ENCODE measurements at regions not wholly inside any gene's neighbourhood (a gene's known extent, or its start where the extent isn't known, plus 50 kb on each side); places are given as distances from the start of the nearest gene placed in this dataset.
"Not testable (repeated sequence)": the region's sequence is repeated elsewhere in the genome, so short reads cannot be mapped to it uniquely, and the experiment has no call there.

DNA sequence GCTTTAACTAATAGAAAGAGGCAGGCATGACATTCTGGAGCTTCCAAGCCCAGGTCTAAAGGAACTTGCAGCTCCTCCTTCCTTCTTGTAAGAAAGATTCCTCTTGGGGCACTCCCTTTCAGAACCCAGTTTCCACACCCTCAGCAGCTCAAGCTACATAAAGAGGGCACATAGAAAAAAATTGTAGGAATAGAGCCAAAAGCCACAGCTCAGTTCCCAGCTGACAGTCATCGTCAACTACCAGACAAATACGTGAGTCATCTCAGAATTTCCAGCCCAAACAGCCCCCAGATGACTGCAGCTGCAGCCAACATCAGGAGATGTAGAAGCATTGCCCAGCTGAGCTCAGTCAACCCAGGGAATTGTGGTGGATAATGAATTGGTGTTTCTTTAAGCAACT is 349.8 kb upstream of the ARID1B start:
- Histone ChIP-seq H3K9me3 (ENCODE audit: low read depth) (no peaks in the 10 kb centered on the region), H3K9ac (no peak overlapping the region), H3K27me3 (replicated peaks; ENCODE audit: insufficient read depth) (no peaks in the 10 kb centered on the region), H3K79me2 (ENCODE audit: insufficient read depth) (no peaks in the 10 kb centered on the region), H4K20me1 (ENCODE audit: insufficient read depth) (no peaks in the 10 kb centered on the region), H2AFZ (no peak overlapping the region), H3K4me2 (ENCODE audit: unreplicated experiment) (no peak overlapping the region), H3K4me1 (ENCODE audit: insufficient read depth) (no peaks in the 10 kb centered on the region), H3K27ac (no peak overlapping the region), H3K9me2 (ENCODE audit: insufficient read depth) (no peaks in the 10 kb centered on the region), H3K4me3 (no peak overlapping the region), H3F3A (ENCODE audit: insufficient read depth) (no peaks in the 10 kb centered on the region), H3K36me3 (ENCODE audit: low read depth) (no peaks in the 10 kb centered on the region)
- in situ Hi-C loops (cut with MboI): no loop called here
- DNase-seq: peak; percentile 46
- no peak for TF ChIP-seq EZH2phosphoT487 (IDR thresholded peaks at IDR 0.05; ENCODE audit: insufficient read depth, low read depth)
- no peak for TF ChIP-seq EZH2 (IDR thresholded peaks at IDR 0.05; ENCODE audit: insufficient read depth, poor library complexity, severe bottlenecking)
- 0% methylated on average over 2 of the region's 2 CpGs for WGBS, 2 experiments (ENCODE audit: low coverage in 1 of 2, low lambda C conversion rate in 2 of 2, missing lambda C conversion rate in 2 of 2)

DNA sequence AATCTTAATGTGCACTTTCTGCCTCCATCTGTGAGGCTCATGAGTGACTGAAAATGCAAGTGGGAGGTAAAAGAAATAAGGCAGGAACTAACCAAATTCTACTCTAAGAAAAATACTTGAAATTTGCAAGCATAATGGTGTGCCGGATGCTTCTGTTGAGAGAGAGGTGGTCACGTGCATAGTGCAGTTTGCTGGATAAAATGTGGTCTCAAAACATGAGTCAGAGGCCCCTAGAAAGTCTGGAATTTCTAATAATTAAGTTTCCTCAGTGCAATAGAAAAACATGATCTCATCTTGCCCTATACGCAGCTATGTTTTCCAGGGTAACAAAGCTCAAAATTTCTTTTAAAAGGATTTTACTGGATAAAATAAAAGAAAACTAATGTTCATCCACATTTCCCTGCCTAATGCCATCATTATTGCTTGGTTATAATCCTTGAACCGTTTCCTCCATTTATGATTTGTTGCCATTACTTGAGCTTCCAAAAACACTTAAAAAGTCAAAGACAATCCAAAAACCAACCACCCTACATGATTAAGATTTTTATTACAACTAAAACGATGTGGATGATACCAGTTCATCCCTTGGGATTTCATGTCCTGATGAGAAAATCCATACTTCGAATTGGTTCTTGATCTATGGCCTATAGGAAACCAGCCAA is 351.7 kb upstream of the ARID1B start:
- TF ChIP-seq EZH2 (IDR thresholded peaks at IDR 0.05; ENCODE audit: insufficient read depth, poor library complexity, severe bottlenecking) (no peak), EZH2phosphoT487 (IDR thresholded peaks at IDR 0.05; ENCODE audit: insufficient read depth, low read depth) (no peak)
- Histone ChIP-seq H3K9me3 (ENCODE audit: low read depth) (no peaks in the 10 kb centered on the region), H3K4me3 (no peak overlapping the region), H3K4me1 (ENCODE audit: insufficient read depth) (no peaks in the 10 kb centered on the region), H3K27me3 (replicated peaks; ENCODE audit: insufficient read depth) (no peaks in the 10 kb centered on the region), H3K79me2 (ENCODE audit: insufficient read depth) (no peaks in the 10 kb centered on the region), H3K4me2 (ENCODE audit: unreplicated experiment) (no peak overlapping the region), H3K36me3 (ENCODE audit: low read depth) (no peaks in the 10 kb centered on the region), H3K9me2 (ENCODE audit: insufficient read depth) (no peaks in the 10 kb centered on the region), H4K20me1 (ENCODE audit: insufficient read depth) (no peaks in the 10 kb centered on the region), H3F3A (ENCODE audit: insufficient read depth) (no peaks in the 10 kb centered on the region), H2AFZ (no peak overlapping the region), H3K9ac (no peak overlapping the region), H3K27ac (no peak overlapping the region)
- DNase-seq: peak; percentile 51
- 2 to 6% methylated on average over 6 of the region's 6 CpGs for WGBS, 2 experiments (ENCODE audit: low coverage in 1 of 2, low lambda C conversion rate in 2 of 2, missing lambda C conversion rate in 2 of 2)
- in situ Hi-C loops (cut with MboI): no loop called here

DNA sequence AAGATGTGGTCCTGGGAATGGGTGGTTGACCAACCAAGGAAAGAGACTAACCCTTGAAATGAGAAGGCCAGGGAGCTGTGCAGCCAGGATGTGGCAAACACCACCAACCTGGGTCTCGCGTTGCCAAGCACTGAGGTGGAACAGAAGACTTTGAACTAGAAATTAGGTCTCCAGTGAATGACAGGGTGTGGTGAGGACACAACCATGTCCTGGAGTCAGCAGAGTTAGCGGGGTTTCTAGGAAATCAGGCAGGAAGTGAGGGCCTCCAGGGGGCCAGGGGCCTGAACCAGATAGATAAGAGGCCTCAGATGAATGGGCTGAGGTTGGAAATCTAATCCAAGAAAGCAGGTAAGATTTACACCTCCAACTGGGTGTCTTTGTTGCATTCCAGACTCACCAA is 353.3 kb upstream of the ARID1B start:
- DNase-seq: no peak
- Histone ChIP-seq H3K4me1 (ENCODE audit: insufficient read depth) (no peaks in the 10 kb centered on the region), H3K4me3 (no peak overlapping the region), H4K20me1 (ENCODE audit: insufficient read depth) (no peaks in the 10 kb centered on the region), H3K36me3 (ENCODE audit: low read depth) (no peaks in the 10 kb centered on the region), H3K27me3 (replicated peaks; ENCODE audit: insufficient read depth) (no peaks in the 10 kb centered on the region), H3K79me2 (ENCODE audit: insufficient read depth) (no peaks in the 10 kb centered on the region), H3K9me3 (ENCODE audit: low read depth) (no peaks in the 10 kb centered on the region), H3K4me2 (ENCODE audit: unreplicated experiment) (no peak overlapping the region), H3K9ac (no peak overlapping the region), H3K9me2 (ENCODE audit: insufficient read depth) (no peaks in the 10 kb centered on the region), H3K27ac (no peak overlapping the region), H3F3A (ENCODE audit: insufficient read depth) (no peaks in the 10 kb centered on the region), H2AFZ (no peak overlapping the region)
- in situ Hi-C loops (cut with MboI): no loop called here
- TF ChIP-seq EZH2 (IDR thresholded peaks at IDR 0.05; ENCODE audit: insufficient read depth, poor library complexity, severe bottlenecking): no peak
- TF ChIP-seq EZH2phosphoT487 (IDR thresholded peaks at IDR 0.05; ENCODE audit: insufficient read depth, low read depth): no peak
- WGBS, 2 experiments (ENCODE audit: low coverage in 1 of 2, low lambda C conversion rate in 2 of 2, missing lambda C conversion rate in 2 of 2): 79 to 80% methylated on average over 3 of the region's 3 CpGs

DNA sequence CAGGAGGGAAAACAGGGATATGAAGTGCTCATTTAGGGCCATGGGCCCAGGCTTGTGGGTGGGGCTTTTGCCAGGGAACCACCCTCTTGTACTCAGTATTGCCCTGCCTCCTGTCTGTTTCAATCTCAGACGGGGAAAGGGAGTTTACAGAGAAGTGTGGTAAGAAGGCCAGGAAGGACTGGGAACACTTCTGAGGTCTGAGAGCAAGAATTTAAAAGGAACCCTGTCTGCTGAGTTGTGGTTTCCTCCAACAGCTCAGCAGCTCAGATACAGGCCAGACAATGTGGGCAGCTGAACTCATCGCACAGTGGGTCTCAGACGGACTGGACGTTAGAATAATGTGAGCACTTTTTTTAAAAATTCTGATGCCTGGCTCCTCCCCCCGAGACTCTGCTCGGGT is 354.1 kb upstream of the ARID1B start:
- no peak for DNase-seq
- Histone ChIP-seq H3K4me1 (ENCODE audit: insufficient read depth) (no peaks in the 10 kb centered on the region), H3K4me3 (no peak overlapping the region), H4K20me1 (ENCODE audit: insufficient read depth) (no peaks in the 10 kb centered on the region), H3K27ac (no peak overlapping the region), H3K9ac (no peak overlapping the region), H3K36me3 (ENCODE audit: low read depth) (no peaks in the 10 kb centered on the region), H2AFZ (no peak overlapping the region), H3K9me3 (ENCODE audit: low read depth) (no peaks in the 10 kb centered on the region), H3K79me2 (ENCODE audit: insufficient read depth) (no peaks in the 10 kb centered on the region), H3K27me3 (replicated peaks; ENCODE audit: insufficient read depth) (no peaks in the 10 kb centered on the region), H3K9me2 (ENCODE audit: insufficient read depth) (no peaks in the 10 kb centered on the region), H3K4me2 (ENCODE audit: unreplicated experiment) (no peak overlapping the region), H3F3A (ENCODE audit: insufficient read depth) (no peaks in the 10 kb centered on the region)
- WGBS, 2 experiments (ENCODE audit: low coverage in 1 of 2, low lambda C conversion rate in 2 of 2, missing lambda C conversion rate in 2 of 2): 61 to 62% methylated on average over 6 of the region's 6 CpGs
- in situ Hi-C loops (cut with MboI): no loop called here
- TF ChIP-seq EZH2phosphoT487 (IDR thresholded peaks at IDR 0.05; ENCODE audit: insufficient read depth, low read depth) (no peak), EZH2 (IDR thresholded peaks at IDR 0.05; ENCODE audit: insufficient read depth, poor library complexity, severe bottlenecking) (no peak)

DNA sequence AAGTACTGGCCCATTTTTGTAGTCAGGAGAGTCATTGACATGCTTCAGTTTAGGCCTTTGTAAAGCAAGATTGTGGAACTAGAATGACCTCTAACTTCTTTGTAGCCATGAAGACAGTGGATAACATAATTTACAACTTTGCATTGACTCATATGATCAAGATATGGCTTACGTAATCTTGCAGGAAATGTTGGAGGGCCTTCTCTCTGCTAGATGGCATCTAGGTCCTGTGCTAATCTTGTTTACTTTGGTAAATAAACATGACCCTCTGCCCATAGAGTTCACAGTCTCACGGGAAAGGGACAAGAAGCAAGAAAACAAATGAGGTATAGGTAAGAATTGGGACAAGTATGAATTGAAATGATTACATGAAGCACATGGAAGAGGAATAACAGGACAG is 355.2 kb upstream of the ARID1B start:
- Histone ChIP-seq H3K27ac (no peak overlapping the region), H3K9ac (no peak overlapping the region), H3K9me2 (ENCODE audit: insufficient read depth) (no peaks in the 10 kb centered on the region), H2AFZ (no peak overlapping the region), H4K20me1 (ENCODE audit: insufficient read depth) (no peaks in the 10 kb centered on the region), H3K79me2 (ENCODE audit: insufficient read depth) (no peaks in the 10 kb centered on the region), H3K4me2 (ENCODE audit: unreplicated experiment) (no peak overlapping the region), H3K27me3 (replicated peaks; ENCODE audit: insufficient read depth) (no peaks in the 10 kb centered on the region), H3K9me3 (ENCODE audit: low read depth) (no peaks in the 10 kb centered on the region), H3K4me1 (ENCODE audit: insufficient read depth) (no peaks in the 10 kb centered on the region), H3K4me3 (no peak overlapping the region), H3F3A (ENCODE audit: insufficient read depth) (no peaks in the 10 kb centered on the region), H3K36me3 (ENCODE audit: low read depth) (no peaks in the 10 kb centered on the region)
- 77 to 83% methylated on average over 2 of the region's 2 CpGs for WGBS, 2 experiments (ENCODE audit: low coverage in 1 of 2, low lambda C conversion rate in 2 of 2, missing lambda C conversion rate in 2 of 2)
- in situ Hi-C loops (cut with MboI): no loop called here
- no peak for TF ChIP-seq EZH2phosphoT487 (IDR thresholded peaks at IDR 0.05; ENCODE audit: insufficient read depth, low read depth)
- no peak for TF ChIP-seq EZH2 (IDR thresholded peaks at IDR 0.05; ENCODE audit: insufficient read depth, poor library complexity, severe bottlenecking)
- no peak for DNase-seq

DNA sequence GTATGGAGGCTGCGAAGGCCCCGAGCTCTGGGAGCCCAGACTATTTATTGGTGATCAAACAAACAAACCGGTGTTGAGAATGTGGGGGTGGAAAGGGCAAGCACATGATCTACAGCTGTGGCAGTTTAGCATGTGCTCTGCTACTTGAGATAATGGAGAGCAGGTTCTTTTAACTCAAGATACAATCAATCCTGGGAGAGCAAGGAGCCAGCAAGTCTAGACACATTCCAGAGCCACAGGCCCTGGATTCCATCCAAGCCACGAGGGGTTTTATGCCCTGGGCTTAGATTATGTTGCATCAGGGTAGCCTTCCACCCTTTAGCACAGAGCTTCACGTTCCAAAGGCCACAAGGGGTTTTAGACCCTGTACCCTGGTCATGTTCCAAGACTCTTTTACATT is 355.9 kb upstream of the ARID1B start:
- DNase-seq; H3F3A ChIP-seq (ENCODE audit: insufficient read depth); H2AFZ ChIP-seq; H3K79me2 ChIP-seq (ENCODE audit: insufficient read depth); in situ Hi-C loops (cut with MboI); H3K36me3 ChIP-seq (ENCODE audit: low read depth); H3K9ac ChIP-seq; H3K4me1 ChIP-seq (ENCODE audit: insufficient read depth); H3K9me2 ChIP-seq (ENCODE audit: insufficient read depth); H3K27me3 ChIP-seq (replicated peaks; ENCODE audit: insufficient read depth); H3K9me3 ChIP-seq (ENCODE audit: low read depth); H4K20me1 ChIP-seq (ENCODE audit: insufficient read depth); H3K4me2 ChIP-seq (ENCODE audit: unreplicated experiment); H3K4me3 ChIP-seq; H3K27ac ChIP-seq: not testable (repeated sequence)
- 19 to 22% methylated on average over 5 of the region's 5 CpGs for WGBS, 2 experiments (ENCODE audit: low coverage in 1 of 2, low lambda C conversion rate in 2 of 2, missing lambda C conversion rate in 2 of 2)

All from GM23248 (cell line).